DND-41 (cell line): ENCODE measurements at regions not wholly inside any gene's neighbourhood (a gene's known extent, or its start where the extent isn't known, plus 50 kb on each side); places are given as distances from the start of the nearest gene placed in this dataset.

ENCODE experiments used
- EZH2 ChIP-seq: IDR thresholded peaks from 3 replicates; pipeline ENCODE4 v1.6.1; 2012; ENCODE audit warnings: borderline replicate concordance, low read depth, mild to moderate bottlenecking, moderate library complexity, low read length, inconsistent platforms; ENCODE audit not compliant: severe bottlenecking
- TF ChIP-seq, protein P1 (sequence below): IDR thresholded peaks from 2 replicates; pipeline ENCODE4 v1.5.1; 2012; ENCODE audit warnings: borderline replicate concordance, low read length, moderate library complexity, mild to moderate bottlenecking; ENCODE audit not compliant: poor library complexity, severe bottlenecking; ENCODE audit errors: extremely low read depth

GRCh38 chr10:94224656-94225055 lies 138.1 kb downstream of the NOC3L start:
- TF ChIP-seq, protein P1, sequence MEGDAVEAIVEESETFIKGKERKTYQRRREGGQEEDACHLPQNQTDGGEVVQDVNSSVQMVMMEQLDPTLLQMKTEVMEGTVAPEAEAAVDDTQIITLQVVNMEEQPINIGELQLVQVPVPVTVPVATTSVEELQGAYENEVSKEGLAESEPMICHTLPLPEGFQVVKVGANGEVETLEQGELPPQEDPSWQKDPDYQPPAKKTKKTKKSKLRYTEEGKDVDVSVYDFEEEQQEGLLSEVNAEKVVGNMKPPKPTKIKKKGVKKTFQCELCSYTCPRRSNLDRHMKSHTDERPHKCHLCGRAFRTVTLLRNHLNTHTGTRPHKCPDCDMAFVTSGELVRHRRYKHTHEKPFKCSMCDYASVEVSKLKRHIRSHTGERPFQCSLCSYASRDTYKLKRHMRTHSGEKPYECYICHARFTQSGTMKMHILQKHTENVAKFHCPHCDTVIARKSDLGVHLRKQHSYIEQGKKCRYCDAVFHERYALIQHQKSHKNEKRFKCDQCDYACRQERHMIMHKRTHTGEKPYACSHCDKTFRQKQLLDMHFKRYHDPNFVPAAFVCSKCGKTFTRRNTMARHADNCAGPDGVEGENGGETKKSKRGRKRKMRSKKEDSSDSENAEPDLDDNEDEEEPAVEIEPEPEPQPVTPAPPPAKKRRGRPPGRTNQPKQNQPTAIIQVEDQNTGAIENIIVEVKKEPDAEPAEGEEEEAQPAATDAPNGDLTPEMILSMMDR: no peak
- no peak for TF ChIP-seq EZH2
